Activated CD4-positive, alpha-beta memory T cell treated with anti-CD3 and anti-CD28 coated beads, Interleukin-2, amount 10 ng/mL, durations not matched to agents 7 days and 5 days (primary cell): ENCODE measurements at regions not wholly inside any gene's neighbourhood (a gene's known extent, or its start where the extent isn't known, plus 50 kb on each side); places are given as distances from the start of the nearest gene placed in this dataset.

Experiments
- CTCF ChIA-PET: fragments of 350-600 bp; sonication (Branson Sonifier 250); formaldehyde crosslinking; loops from one replicate; lab custom pipeline; 2021; ENCODE audit warnings: antibody characterized with exemption, inconsistent platforms; lab: Charles Lee
- POLR2A ChIA-PET: fragments of 350-600 bp; sonication (Branson Sonifier 250); formaldehyde crosslinking; loops from one replicate; lab custom pipeline; 2021; ENCODE audit warnings: antibody characterized with exemption; lab: Charles Lee
- DNase-seq: peaks from one replicate; pipeline ENCODE4 v3.0.0-alpha.2; 2020
- H3K27ac Mint-ChIP-seq: one replicate; pipeline ENCODE4 v1.8.0; 2021; ENCODE audit warnings: mild to moderate bottlenecking, mixed read lengths
- H3K27me3 Mint-ChIP-seq: one replicate; pipeline ENCODE4 v1.8.0; 2021; ENCODE audit warnings: mixed read lengths
- H3K36me3 Mint-ChIP-seq: one replicate; pipeline ENCODE4 v1.8.0; 2021; ENCODE audit warnings: low read depth, mixed read lengths
- H3K4me1 Mint-ChIP-seq: one replicate; pipeline ENCODE4 v1.8.0; 2021; ENCODE audit warnings: mixed read lengths
- H3K4me3 Mint-ChIP-seq: one replicate; pipeline ENCODE4 v1.8.0; 2021; ENCODE audit warnings: mild to moderate bottlenecking, mixed read lengths
- H3K9me3 Mint-ChIP-seq: one replicate; pipeline ENCODE4 v1.8.0; 2021; ENCODE audit warnings: mixed read lengths

DNA sequence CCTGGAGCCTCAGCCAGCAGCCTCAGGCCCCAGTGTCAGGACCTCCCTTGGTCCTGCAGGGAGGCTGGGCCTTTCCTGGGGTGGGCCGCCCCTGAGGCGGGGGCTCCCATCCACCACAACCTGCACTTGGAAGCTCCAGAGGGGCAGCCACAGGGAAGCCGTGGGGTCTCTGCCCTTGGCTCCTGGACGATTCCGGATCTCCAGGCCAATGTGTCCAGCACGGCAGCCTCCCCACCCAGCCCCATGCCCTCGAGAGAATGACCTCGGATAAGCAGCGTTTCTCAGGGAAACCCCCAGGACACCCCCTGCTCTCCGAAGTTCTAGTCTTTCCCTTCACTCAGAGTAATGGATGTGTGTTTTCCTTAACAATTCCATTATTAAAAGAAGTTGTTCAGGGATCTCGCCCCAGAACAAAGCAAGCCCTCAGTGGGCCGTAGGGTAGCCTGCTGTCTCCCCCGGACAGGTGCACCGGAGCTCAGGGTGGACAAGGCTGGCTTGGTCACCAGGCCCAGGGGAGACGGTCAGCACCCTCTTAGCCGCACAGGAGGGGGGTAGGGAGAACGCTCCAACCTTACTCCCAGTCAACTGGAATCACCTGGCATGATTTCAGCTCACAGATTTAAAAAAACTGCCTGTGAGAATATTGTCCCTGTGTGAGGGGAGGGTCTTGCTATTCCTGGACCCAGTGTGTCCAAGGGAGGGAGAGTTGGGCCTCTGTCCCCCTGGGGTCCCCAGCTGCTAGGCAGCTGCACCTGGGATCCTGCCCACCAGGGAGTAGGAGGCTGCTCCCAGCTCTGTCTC lies 72.2 kb upstream of the OTOS start:
- H3K9me3 Mint-ChIP-seq: no peaks in the 10 kb centered on the region
- H3K4me3 Mint-ChIP-seq: no peak overlapping the region
- CTCF ChIA-PET: no interaction called here
- POLR2A ChIA-PET: no interaction called here
- no peaks in the 10 kb centered on the region for H3K4me1 Mint-ChIP-seq
- no peaks in the 10 kb centered on the region for H3K27me3 Mint-ChIP-seq
- DNase-seq: no peak
- no peak overlapping the region for H3K27ac Mint-ChIP-seq
- no peaks in the 10 kb centered on the region for H3K36me3 Mint-ChIP-seq

DNA sequence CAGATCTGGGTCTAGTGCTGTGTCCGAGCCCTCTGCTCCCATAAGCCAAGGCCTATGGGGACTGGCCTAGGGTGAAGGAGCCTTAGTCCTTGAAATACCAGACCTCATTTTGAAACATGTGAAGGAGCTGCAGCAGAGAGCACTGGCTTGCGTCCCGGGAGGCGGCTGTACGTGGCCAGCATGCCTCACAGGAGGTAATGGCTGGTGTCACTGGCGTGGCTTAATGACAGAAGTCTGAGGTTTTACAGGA lies 72.7 kb upstream of the OTOS start:
- Mint-ChIP-seq H3K27me3 (no peaks in the 10 kb centered on the region), H3K27ac (no peak overlapping the region)
- CTCF ChIA-PET: no interaction called here

DNA sequence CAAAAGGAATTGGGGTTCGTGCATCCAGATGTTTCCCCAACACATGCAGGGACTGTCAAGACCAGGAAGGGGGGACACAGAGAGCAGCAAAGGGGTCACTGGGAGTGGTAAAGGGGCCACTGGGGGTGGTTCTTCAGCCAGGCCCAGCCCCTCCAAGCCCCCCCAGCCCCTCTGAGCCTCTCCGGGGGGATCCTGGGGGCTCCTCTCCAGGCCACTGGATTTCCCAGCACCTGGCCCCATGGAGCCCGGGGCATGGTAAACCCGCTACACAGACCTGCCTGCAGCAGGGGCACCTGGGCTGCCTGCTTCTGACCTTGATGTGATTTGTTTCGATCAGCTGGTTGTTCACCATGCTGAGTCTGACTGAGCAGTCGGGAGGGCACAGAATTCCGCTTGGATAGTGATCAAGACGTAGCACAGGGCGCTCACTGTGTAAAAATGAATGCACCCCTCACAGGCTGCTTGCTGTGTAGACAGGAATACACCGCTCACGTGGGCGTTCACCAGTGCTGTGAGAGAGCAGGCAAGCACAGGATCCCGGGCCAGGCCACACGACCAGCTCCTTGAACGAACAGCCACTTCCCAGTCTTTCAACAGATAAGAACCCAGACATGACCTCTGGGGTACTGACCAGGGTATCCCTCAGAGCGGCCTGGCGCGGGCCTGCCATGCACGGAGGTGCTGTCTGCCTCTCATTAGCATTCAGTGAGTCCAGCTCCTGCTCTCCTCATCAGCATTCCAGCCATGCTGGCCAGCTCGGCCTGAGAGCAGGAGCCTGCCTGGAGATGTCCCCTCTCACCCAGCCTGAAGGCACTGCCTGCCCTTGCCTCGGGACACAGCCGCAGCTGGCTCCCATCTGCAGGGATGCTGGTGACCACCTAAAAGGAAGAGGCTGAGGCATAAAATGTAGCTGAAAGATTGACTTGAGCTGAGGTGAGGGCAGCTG lies 73.3 kb upstream of the OTOS start:
- POLR2A ChIA-PET: no interaction called here
- CTCF ChIA-PET: no interaction called here
- Mint-ChIP-seq H3K4me1 (no peaks in the 10 kb centered on the region), H3K27ac (no peak overlapping the region), H3K4me3 (no peak overlapping the region), H3K9me3 (no peaks in the 10 kb centered on the region), H3K36me3 (no peaks in the 10 kb centered on the region), H3K27me3 (no peaks in the 10 kb centered on the region)
- DNase-seq: no peak

More for the DNA sequence above, 72.7 kb upstream of the OTOS start:
- no peak overlapping the region for H3K4me3 Mint-ChIP-seq
- H3K9me3 Mint-ChIP-seq: no peaks in the 10 kb centered on the region
- DNase-seq: no peak
- no peaks in the 10 kb centered on the region for H3K4me1 Mint-ChIP-seq
- no peaks in the 10 kb centered on the region for H3K36me3 Mint-ChIP-seq
- POLR2A ChIA-PET: no interaction called here

DNA sequence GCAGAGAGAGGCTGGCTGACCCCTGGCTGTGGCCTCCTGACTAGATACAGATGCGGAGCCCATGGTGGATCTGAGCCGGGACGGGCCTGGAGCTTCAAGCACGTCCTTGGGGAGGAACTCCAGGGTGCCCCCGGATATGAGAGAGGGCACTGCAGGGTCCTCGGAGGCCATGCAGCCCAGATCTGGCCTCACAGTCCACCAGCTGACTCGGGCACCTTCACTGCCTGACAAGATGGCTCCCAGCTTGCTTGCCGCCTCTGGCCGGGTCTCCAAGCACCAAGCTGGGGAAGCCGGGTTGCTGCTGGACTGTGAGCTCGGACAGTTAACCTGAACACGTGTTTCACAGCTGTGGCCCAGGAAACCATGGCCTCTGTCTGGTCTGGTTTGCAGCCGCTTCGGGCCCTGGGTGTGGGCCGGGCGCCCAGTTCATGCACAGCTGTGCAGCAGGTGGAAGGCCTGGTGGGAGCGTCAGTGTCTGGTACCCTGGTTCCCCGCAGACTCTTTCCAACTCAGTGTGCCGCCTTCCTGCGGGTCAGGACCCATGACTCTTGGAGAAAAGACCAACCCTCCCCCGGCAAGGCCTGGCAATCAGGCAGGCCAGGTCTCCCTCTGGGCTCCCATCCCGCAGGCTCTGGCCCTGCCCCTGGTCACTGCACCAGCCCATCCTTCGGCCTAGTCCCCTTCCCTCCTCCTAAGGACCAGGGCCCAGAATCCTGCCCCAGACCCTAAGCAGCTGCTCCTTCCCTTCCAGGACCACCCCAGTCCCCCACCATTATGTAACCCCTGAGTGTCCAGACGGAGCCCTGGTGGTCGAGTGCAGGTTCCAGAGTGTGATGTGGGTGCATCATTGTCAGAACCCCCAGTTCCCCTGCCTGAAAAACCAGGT lies 74.6 kb upstream of the OTOS start:
- no peak for DNase-seq
- Mint-ChIP-seq H3K36me3 (no peaks in the 10 kb centered on the region), H3K9me3 (no peaks in the 10 kb centered on the region), H3K4me3 (no peak overlapping the region), H3K4me1 (no peaks in the 10 kb centered on the region), H3K27ac (no peak overlapping the region), H3K27me3 (peaks cover 3% of the 10 kb centered on the region)
- CTCF ChIA-PET: interaction anchor here (1.5 kb wide), 1 partner anchor 9 kb away, joined by 3 read pairs; no protein-coding TSS in a partner anchor
- POLR2A ChIA-PET: no interaction called here

DNA sequence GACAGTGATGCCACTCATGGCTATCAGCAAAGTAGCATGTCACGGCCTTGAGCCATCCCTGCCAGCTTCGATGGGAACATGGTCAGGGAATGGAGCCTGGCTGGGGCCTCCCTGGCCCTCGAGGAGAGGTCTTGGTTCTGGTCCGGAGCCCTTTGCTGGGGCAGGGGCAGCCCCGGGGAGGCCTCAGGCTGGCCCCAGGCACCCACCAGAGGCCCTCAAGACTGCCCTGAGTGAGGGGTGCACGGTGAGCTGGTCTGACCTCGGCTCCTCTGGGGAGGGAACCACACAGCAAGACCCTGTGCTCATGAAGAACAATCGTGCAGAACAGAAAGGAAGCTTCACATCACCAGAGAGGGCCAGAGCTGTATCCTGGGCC lies 75.2 kb upstream of the OTOS start:
- Mint-ChIP-seq H3K27me3 (peaks cover 3% of the 10 kb centered on the region), H3K4me1 (no peaks in the 10 kb centered on the region), H3K4me3 (no peak overlapping the region), H3K9me3 (no peaks in the 10 kb centered on the region), H3K36me3 (no peaks in the 10 kb centered on the region), H3K27ac (no peak overlapping the region)
- POLR2A ChIA-PET: no interaction called here
- DNase-seq: no peak
- CTCF ChIA-PET: interaction anchor here (1.5 kb wide), 1 partner anchor 10 kb away, joined by 3 read pairs; no protein-coding TSS in a partner anchor

DNA sequence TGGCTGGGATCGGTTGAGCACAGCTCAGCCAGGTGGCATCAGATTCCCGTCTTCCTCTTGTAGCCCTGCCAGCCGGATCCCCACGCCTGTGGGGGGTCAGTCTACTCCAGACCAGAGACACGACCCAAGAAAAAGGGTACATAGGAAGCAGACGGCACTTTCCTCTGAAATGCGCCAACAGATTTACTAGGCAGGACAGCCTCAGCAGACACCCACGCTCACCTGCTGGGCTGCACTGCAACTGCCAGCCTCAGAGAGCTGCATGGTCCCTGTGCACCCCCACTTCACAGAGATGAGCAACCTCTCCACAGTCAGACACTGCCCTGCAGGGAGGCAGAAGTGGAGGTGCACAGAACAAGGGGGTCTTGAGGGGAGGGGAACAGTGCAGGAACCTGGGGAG lies 75.7 kb upstream of the OTOS start:
- POLR2A ChIA-PET: no interaction called here
- no peak overlapping the region for H3K4me3 Mint-ChIP-seq
- H3K27ac Mint-ChIP-seq: no peak overlapping the region
- H3K27me3 Mint-ChIP-seq: peaks cover 3% of the 10 kb centered on the region
- H3K36me3 Mint-ChIP-seq: no peaks in the 10 kb centered on the region
- no peaks in the 10 kb centered on the region for H3K4me1 Mint-ChIP-seq
- DNase-seq: no peak
- H3K9me3 Mint-ChIP-seq: no peaks in the 10 kb centered on the region
- CTCF ChIA-PET: interaction anchor here (1.5 kb wide), 1 partner anchor 11 kb away, joined by 3 read pairs; no protein-coding TSS in a partner anchor

DNA sequence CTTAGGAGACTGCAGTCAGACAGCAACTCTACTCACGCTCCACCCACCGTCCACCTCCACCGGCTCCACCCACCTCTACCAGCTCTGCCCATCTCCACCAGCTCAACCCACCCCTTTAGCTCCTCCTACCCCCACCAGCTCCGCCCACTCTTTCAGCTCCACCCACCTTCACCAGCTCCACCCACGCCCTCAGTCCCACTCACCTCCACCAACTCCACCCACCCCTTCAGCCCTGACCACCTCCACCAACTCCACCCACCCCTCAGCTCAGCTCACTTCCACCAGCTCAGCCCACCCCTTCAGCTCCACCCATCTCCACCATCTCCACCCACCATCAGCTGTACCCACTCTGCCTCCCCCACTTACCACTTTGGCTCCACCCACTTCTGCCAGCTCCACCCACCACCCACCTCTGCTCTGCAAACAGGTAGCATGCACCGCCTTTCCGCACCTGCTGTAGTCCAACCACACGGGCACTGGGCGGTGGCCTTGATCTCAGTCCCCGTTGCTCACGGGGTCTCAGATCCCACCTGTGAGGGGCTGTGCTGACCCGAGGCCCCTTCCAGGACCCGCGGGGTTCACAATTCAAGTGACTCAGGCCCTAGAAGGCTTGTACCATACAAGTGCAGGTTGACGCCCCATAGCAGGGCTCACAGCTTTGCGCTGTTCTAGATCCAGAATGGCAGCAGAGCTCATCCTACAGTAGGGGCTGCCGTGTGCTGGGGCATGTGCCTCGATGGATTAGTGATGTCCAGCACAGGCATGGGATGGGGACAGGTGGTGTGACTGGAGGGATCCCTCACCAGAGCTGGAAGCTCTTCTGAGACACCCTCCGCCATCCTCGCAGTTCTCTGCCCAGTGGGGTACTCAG lies 77.2 kb upstream of the OTOS start:
- H3K27me3 Mint-ChIP-seq: peaks cover 8% of the 10 kb centered on the region
- H3K4me1 Mint-ChIP-seq: no peaks in the 10 kb centered on the region
- ChIA-PET POLR2A (no interaction called here), CTCF (interaction anchor here (1.3 kb wide), 1 partner anchor 15 kb away, joined by 3 read pairs; no protein-coding TSS in a partner anchor)
- no peak overlapping the region for H3K4me3 Mint-ChIP-seq
- no peak overlapping the region for H3K27ac Mint-ChIP-seq
- DNase-seq: no peak
- no peaks in the 10 kb centered on the region for H3K36me3 Mint-ChIP-seq
- no peaks in the 10 kb centered on the region for H3K9me3 Mint-ChIP-seq

DNA sequence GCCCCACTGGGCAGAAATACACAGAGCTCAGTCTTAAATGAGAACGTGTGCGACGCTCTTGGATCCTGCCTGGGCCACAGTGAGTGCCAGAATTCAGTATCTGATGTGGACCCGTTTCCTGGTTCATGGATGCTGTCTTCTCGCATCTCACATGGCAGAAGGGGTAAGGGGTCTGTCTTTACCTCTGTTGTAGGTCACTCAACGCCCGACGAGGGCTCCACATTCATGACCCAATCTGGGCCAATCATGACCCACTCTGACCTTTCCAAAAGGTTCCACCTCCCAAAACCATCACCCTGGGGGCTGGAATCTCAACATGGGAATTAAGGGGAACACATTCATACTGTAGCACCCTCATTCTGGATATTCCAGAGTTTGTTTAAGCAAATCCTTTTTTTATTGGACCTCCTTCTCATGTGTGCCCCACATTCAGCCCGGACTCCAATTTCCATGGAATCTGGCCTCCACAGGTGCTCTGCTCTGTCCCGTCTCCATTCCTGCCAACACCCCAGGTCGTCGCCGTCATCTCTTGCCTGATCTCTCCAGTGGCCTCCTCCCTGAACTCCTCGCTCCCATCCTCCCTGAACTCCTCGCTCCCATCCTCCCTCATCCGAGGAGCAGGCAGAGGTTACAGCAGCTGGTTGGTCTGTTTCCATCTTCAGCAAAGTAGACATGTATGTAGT lies 78.9 kb upstream of the OTOS start:
- DNase-seq: peak; percentile 11

DNA sequence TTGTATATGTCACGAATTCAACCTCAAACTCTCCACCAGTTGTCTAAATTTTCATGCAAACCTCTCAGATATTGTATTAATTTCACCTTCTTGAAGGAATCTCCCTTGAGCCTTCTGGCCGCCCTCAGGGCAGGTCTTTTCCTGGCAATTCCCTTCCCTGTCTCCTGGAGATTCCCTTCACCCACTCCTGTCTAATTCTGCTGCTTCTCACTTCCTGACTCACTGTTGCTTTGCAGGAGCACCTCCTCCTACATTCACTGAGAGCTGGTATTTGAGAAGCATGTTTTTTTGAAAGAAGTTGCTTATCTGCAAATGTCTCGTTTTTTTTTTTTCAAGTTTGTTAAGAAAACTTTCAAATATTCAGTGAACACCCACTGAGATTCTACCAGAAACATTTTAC lies 79.9 kb upstream of the OTOS start:
- no peaks in the 10 kb centered on the region for H3K36me3 Mint-ChIP-seq
- H3K9me3 Mint-ChIP-seq: no peaks in the 10 kb centered on the region
- H3K4me1 Mint-ChIP-seq: no peaks in the 10 kb centered on the region
- ChIA-PET CTCF (no interaction called here), POLR2A (no interaction called here)
- H3K27ac Mint-ChIP-seq: no peak overlapping the region
- DNase-seq: no peak
- peaks cover 16% of the 10 kb centered on the region for H3K27me3 Mint-ChIP-seq
- H3K4me3 Mint-ChIP-seq: no peak overlapping the region

More for the DNA sequence above, 78.9 kb upstream of the OTOS start:
- ChIA-PET POLR2A (no interaction called here), CTCF (no interaction called here)
- Mint-ChIP-seq H3K9me3 (no peaks in the 10 kb centered on the region), H3K27me3 (peaks cover 16% of the 10 kb centered on the region), H3K36me3 (no peaks in the 10 kb centered on the region), H3K4me1 (no peaks in the 10 kb centered on the region), H3K27ac (no peak overlapping the region), H3K4me3 (no peak overlapping the region)

DNA sequence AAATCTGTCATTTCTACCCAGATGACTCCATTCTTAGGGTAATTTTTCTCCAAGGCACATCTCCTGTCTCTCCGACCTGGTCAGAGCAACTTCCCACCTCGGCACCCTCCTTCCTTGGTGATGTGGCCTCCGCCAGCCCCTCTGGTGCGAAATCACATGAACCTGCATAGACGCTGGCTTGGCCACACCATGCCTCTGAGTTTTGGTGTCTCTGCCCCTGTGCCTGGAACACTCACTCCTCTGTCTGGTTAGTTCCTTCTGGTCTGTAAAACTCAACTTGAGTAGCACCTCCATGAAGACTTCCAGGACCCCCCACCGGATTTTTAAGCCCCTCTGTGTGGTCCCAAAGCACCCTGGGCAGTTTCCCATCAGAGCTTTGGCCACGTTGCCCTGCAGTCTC lies 83.2 kb upstream of the OTOS start:
- H3K27ac Mint-ChIP-seq: no peak overlapping the region
- H3K4me3 Mint-ChIP-seq: no peak overlapping the region
- ChIA-PET POLR2A (no interaction called here), CTCF (no interaction called here)
- H3K36me3 Mint-ChIP-seq: no peaks in the 10 kb centered on the region
- no peaks in the 10 kb centered on the region for H3K4me1 Mint-ChIP-seq
- peaks cover 3% of the 10 kb centered on the region for H3K9me3 Mint-ChIP-seq
- peak; percentile 9 for DNase-seq
- peaks cover 16% of the 10 kb centered on the region for H3K27me3 Mint-ChIP-seq

DNA sequence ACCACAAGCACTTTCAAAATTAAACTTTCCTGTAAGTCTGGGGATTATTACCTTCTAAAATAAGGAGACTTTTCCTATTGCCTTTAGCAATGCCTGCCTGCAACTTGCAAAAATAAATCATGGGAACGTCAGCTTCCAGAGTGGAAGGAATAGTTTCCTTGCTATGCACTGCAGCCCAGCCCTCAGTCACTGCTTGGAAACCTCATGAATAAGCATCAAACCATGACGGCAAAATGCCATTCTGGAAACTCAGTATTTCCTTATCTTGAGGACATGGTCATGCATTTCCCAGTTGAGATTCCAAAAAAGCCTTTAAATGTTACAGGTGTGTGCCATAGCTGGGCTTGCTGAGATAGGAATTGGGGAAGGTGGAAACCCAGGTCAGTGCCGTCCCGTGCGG lies 84.2 kb upstream of the OTOS start:
- H3K27me3 Mint-ChIP-seq: peaks cover 13% of the 10 kb centered on the region
- ChIA-PET POLR2A (no interaction called here), CTCF (no interaction called here)
- no peak overlapping the region for H3K27ac Mint-ChIP-seq
- no peak overlapping the region for H3K4me3 Mint-ChIP-seq
- no peaks in the 10 kb centered on the region for H3K36me3 Mint-ChIP-seq
- no peaks in the 10 kb centered on the region for H3K4me1 Mint-ChIP-seq
- peaks cover 6% of the 10 kb centered on the region for H3K9me3 Mint-ChIP-seq
- DNase-seq: no peak

DNA sequence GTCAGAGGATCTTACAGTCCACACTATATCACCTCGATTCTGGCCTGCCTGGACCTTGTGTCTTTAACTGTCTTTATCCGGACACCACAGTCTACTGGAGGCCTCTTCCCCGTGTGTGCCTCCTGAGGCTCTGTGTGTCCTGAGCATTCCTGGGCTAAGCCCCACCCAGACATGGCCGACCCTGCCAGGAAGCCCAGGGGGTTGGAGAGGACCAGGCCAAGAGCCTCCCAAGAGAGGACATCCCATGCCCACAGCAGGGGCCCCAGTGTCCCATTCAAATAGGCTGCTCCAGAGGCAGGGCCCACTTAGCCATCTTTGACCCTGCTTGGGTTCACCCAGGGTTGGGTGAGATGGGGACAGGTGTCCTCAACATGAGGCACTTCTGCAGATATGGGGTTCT lies 84.7 kb upstream of the OTOS start:
- peaks cover 9% of the 10 kb centered on the region for H3K9me3 Mint-ChIP-seq
- CTCF ChIA-PET: no interaction called here
- H3K4me1 Mint-ChIP-seq: no peaks in the 10 kb centered on the region
- no peaks in the 10 kb centered on the region for H3K36me3 Mint-ChIP-seq
- H3K4me3 Mint-ChIP-seq: no peak overlapping the region
- peaks cover 13% of the 10 kb centered on the region for H3K27me3 Mint-ChIP-seq
- no peak overlapping the region for H3K27ac Mint-ChIP-seq
- DNase-seq: peak; percentile 7
- POLR2A ChIA-PET: no interaction called here
